Testis (tissue), 2 donors: ENCODE measurements at regions not wholly inside any gene's neighbourhood (a gene's known extent, or its start where the extent isn't known, plus 50 kb on each side); places are given as distances from the start of the nearest gene placed in this dataset.
"Not testable (repeated sequence)": the region's sequence is repeated elsewhere in the genome, so short reads cannot be mapped to it uniquely, and the experiment has no call there.

ENCODE experiments used
- DNase-seq: peaks from one replicate; pipeline ENCODE4 v3.0.0-alpha.2; 2019
- H3K27ac ChIP-seq, 2 donors: fragments of 200-600 bp; sonication (generic); one replicate each; pipeline ENCODE4 v1.5.1; 2019
- H3K27me3 ChIP-seq: fragments of 200-600 bp; sonication (generic); one replicate; pipeline ENCODE4 v1.5.1; 2019
- H3K36me3 ChIP-seq: fragments of 200-600 bp; sonication (generic); one replicate; pipeline ENCODE4 v1.5.1; 2017; ENCODE audit warnings: low read depth; ENCODE audit errors: missing control alignments
- H3K4me1 ChIP-seq: fragments of 200-600 bp; sonication (generic); one replicate; pipeline ENCODE4 v1.5.1; 2019
- H3K4me3 ChIP-seq, 2 donors: fragments of 200-600 bp; sonication (generic); one replicate each; pipeline ENCODE4 v1.5.1; 2017 to 2019
- H3K9me3 ChIP-seq: fragments of 200-600 bp; sonication (generic); one replicate; pipeline ENCODE4 v1.5.1; 2017
- POLR2A ChIP-seq: fragments of 450-650 bp; IDR thresholded peaks from one replicate; pipeline ENCODE4 v1.6.1; 2017; ENCODE audit warnings: antibody characterized with exemption, mild to moderate bottlenecking, moderate library complexity
- WGBS, 2 donors: methylation state at CpG; one replicate each; pipeline ENCODE4 v1.1.5; 2018; 5-methylcytosine and 5-hydroxymethylcytosine counted together
- intact Hi-C: fragments of 100-400 bp; cut with DNase I; formaldehyde crosslinking; loops from one replicate; pipeline ENCODE4 v1.15.1; 2023; ENCODE audit warnings: low total_unique reads
- TF ChIP-seq, protein P1 (sequence below), 3 experiments: fragments of 450-650 bp in 2 of 3; fragments of 200-600 bp in 1 of 3; sonication (generic) in 1 of 3; IDR thresholded peaks; one replicate each; pipeline ENCODE4 v1.5.1; 2016 to 2019; ENCODE audit warnings: antibody characterized with exemption in 3 of 3, mild to moderate bottlenecking in 2 of 3, moderate library complexity in 1 of 3

DNA sequence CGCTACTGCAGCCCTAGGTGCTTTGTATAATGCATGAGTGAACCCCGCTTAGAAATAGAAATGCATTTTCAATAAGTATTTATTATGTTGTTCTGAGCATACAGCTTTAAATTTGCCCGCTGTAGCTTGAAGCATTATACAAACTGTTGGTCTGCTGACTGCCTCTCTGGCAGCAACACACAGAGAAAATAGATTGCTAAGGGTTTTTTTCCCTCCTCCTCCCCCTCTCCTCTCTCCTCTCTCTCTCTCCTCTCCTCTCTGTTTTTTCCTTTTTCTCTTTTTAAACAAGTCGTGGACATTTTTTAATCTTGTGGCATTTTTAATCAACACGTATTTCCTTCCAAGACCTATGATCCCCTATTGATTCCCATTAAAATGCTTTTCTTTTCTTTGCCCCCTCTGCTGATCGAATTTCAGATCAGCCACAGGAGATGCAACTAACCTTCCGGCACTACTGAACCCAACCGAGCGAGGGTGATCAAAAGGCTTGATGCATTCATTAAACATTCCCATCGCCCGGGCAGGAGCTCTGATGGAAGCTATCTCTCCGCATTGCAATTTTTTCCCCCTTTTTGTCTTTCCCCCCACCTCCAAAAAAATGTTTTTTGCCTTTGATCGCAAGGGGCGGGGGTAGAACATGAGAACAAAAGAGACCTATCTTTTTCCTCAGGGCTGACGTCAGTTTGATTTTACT is 90.7 kb upstream of the ARID1B start:
- Histone ChIP-seq H3K36me3 (no peaks in the 10 kb centered on the region), H3K27ac (peak overlapping the region; percentile 97 to 99), H3K4me3 (peak overlapping the region; percentile 74 to 81), H3K4me1 (peaks cover 4% of the 10 kb centered on the region), H3K9me3 (no peaks in the 10 kb centered on the region), H3K27me3 (no peaks in the 10 kb centered on the region)
- intact Hi-C loops, result loop anchor here (5.0 kb wide), 1 partner anchor 91 kb away; the partner anchor contains the start of gene ARID1B
- 0% methylated on average over 15 of the region's 15 CpGs for WGBS, 2 donors
- TF ChIP-seq POLR2A, result no peak
- TF ChIP-seq, protein P1, sequence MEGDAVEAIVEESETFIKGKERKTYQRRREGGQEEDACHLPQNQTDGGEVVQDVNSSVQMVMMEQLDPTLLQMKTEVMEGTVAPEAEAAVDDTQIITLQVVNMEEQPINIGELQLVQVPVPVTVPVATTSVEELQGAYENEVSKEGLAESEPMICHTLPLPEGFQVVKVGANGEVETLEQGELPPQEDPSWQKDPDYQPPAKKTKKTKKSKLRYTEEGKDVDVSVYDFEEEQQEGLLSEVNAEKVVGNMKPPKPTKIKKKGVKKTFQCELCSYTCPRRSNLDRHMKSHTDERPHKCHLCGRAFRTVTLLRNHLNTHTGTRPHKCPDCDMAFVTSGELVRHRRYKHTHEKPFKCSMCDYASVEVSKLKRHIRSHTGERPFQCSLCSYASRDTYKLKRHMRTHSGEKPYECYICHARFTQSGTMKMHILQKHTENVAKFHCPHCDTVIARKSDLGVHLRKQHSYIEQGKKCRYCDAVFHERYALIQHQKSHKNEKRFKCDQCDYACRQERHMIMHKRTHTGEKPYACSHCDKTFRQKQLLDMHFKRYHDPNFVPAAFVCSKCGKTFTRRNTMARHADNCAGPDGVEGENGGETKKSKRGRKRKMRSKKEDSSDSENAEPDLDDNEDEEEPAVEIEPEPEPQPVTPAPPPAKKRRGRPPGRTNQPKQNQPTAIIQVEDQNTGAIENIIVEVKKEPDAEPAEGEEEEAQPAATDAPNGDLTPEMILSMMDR (IDR thresholded peaks at IDR 0.05), result peak; percentile 26 to 53 (median 45)
- peak; percentile 69 for DNase-seq

- TF ChIP-seq, protein P1 (IDR thresholded peaks at IDR 0.05), result no peak
- no peak for TF ChIP-seq POLR2A
- intact Hi-C loops, result loop anchor here (5.0 kb wide), 1 partner anchor 91 kb away; the partner anchor contains the start of gene ARID1B
Observed at GRCh38 chr6:156685823-156686222, 91.4 kb upstream of the ARID1B start.

DNA sequence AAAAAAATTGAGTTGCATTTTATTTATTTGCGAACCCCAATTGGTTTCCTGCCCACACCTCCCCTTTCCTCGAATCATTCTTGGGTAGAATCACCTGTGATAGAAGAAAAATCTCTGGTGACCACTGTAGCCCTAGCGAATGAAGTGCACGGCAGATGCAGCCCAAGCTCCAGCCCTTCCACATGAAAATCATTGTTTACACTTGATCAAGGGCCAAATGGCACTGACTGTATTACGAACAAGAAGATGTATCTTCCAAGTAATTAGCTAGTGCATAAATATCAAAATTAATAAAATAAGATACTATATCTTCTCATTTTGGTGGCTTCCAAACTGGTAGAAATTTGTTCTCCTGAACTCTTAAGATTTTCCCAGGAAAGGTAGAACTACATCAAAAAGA is 93.4 kb upstream of the ARID1B start:
- no peaks in the 10 kb centered on the region for H3K27me3 ChIP-seq
- H3K4me1 ChIP-seq, result no peaks in the 10 kb centered on the region
- H3K9me3 ChIP-seq, result no peaks in the 10 kb centered on the region
- no peak for DNase-seq
- WGBS, 2 donors, result 85% methylated on average over 5 of the region's 5 CpGs
- intact Hi-C loops, result no loop called here
- no peaks in the 10 kb centered on the region for H3K36me3 ChIP-seq
- H3K4me3 ChIP-seq, result no peak overlapping the region
- H3K27ac ChIP-seq, result no peak overlapping the region
- no peak for TF ChIP-seq POLR2A
- TF ChIP-seq, protein P1 (IDR thresholded peaks at IDR 0.05), result no peak

More at GRCh38 chr6:156685823-156686222, 91.4 kb upstream of the ARID1B start:
- Histone ChIP-seq H3K4me1 (peaks cover 4% of the 10 kb centered on the region), H3K9me3 (no peaks in the 10 kb centered on the region), H3K4me3 (peak overlapping the region in 1 of 2 donors; percentile 81), H3K27ac (peak overlapping the region; percentile 97 to 99), H3K27me3 (no peaks in the 10 kb centered on the region), H3K36me3 (no peaks in the 10 kb centered on the region)
- WGBS, 2 donors, result 10 to 13% methylated on average over 4 of the region's 4 CpGs
- DNase-seq, result no peak

DNA sequence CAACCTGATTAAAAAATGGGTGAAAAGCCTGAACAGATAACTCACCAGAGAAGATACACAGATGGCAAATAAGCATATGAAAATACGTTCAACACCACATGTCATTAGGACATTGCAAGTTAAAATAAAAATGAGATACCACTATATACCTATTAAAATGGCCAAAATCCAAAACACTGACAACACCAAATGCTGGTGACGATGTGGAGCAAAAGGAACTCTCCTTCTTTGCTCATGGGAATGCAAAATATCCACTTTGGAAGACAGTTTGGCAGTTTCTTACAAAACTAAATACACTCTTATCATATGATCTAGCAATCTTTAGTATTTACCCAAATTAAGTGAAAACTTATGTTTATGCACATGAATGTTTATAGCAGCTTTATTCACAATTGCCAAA is 100.5 kb upstream of the ARID1B start:
- Histone ChIP-seq H3K9me3 (no peaks in the 10 kb centered on the region), H3K4me1 (no peaks in the 10 kb centered on the region), H3K27ac (no peak overlapping the region), H3K27me3 (no peaks in the 10 kb centered on the region), H3K36me3 (no peaks in the 10 kb centered on the region), H3K4me3 (no peak overlapping the region)
- WGBS, 2 donors, result 95 to 97% methylated on average over 2 of the region's 2 CpGs
- no peak for TF ChIP-seq POLR2A
- TF ChIP-seq, protein P1 (IDR thresholded peaks at IDR 0.05), result no peak
- no peak for DNase-seq
- intact Hi-C loops, result no loop called here

DNA sequence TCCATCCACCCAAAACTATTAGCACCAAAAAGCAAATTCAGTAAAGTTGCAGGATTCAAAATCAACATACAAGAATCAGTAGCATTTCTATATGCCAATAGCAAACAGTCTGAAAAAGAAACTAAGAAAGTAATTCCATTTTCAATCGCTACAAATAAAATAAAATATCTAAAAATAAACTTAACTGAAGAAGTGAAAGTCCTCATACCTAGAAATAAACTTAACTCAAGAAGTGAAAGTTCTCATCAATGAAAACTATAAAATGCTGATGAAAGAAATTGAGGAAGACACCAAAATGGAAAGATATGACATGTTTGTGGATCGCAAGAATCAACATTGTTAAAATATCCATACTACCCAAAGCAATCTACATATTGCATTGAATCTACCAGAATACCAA is 103.0 kb upstream of the ARID1B start:
- H3K9me3 ChIP-seq, result no peaks in the 10 kb centered on the region
- H3K4me3 ChIP-seq, result no peak overlapping the region
- no peaks in the 10 kb centered on the region for H3K4me1 ChIP-seq
- no peaks in the 10 kb centered on the region for H3K27me3 ChIP-seq
- H3K27ac ChIP-seq, result no peak overlapping the region
- intact Hi-C loops, result no loop called here
- DNase-seq, result no peak
- TF ChIP-seq POLR2A, result no peak
- TF ChIP-seq, protein P1 (IDR thresholded peaks at IDR 0.05), result no peak
- no peaks in the 10 kb centered on the region for H3K36me3 ChIP-seq
- WGBS, 2 donors, result 93 to 94% methylated on average over 2 of the region's 2 CpGs

GRCh38 chr6:156670097-156670496 is 107.1 kb upstream of the ARID1B start:
- DNase-seq, H3K36me3 ChIP-seq, intact Hi-C loops, H3K4me1 ChIP-seq, H3K27me3 ChIP-seq, H3K9me3 ChIP-seq, H3K27ac ChIP-seq: not testable (repeated sequence)
- 84 to 100% methylated on average over 3 to 18 of the region's 26 CpGs for WGBS, 2 donors
- peak overlapping the region in 1 of 2 donors; percentile 20 for H3K4me3 ChIP-seq
